Fibroblast of gingiva (primary cell): ENCODE measurements at regions not wholly inside any gene's neighbourhood (a gene's known extent, or its start where the extent isn't known, plus 50 kb on each side); places are given as distances from the start of the nearest gene placed in this dataset.
"Not testable (repeated sequence)": the region's sequence is repeated elsewhere in the genome, so short reads cannot be mapped to it uniquely, and the experiment has no call there.

ENCODE experiments used
- DNase-seq: peaks from one replicate; pipeline ENCODE4 v3.0.0-alpha.2; 2011; ENCODE audit warnings: low read depth

DNA sequence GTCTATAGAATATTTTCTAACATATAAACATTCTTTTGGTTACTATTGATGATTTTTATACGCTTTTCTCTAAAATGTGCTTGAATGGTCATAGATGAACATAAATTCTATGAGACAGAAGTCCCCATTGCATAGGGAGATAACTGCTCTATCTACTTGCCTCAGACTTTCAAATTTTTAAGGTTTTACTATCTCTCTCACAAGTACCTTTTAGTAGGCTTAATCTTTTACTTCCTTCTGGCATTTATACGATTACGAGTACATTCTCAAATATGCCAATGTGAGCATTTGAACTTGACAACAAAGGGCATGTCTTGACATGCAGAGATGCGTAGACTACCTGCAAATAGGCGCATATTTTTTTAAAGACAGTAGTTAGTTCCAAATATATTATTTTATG lies 935.9 kb upstream of the LRATD1 start:
- no peak for DNase-seq

DNA sequence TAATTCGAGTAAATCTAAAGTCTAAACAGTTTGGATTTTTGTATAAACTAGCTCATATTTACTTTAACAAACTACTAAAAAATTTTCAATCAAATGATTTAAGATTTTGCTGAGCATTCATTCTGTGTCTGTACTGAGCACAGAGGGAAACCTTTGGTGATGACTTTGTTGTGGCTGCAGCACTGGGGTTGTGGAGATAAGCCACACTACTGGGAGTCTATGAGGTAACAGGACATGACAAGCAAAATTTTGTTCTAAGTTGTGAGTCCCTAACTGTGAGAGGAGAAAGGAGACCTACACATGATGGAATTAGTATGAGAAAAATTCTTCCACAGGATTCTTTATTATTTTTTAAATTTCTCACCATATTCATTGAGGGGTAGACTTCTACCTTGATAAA lies 933.7 kb upstream of the LRATD1 start:
- no peak for DNase-seq

GRCh38 chr2:13699939-13700338 lies 932.6 kb upstream of the LRATD1 start:
- DNase-seq = not testable (repeated sequence)

- no peak for DNase-seq
These were observed 921.4 kb upstream of the LRATD1 start for GRCh38 chr2:13711154-13711553.

DNA sequence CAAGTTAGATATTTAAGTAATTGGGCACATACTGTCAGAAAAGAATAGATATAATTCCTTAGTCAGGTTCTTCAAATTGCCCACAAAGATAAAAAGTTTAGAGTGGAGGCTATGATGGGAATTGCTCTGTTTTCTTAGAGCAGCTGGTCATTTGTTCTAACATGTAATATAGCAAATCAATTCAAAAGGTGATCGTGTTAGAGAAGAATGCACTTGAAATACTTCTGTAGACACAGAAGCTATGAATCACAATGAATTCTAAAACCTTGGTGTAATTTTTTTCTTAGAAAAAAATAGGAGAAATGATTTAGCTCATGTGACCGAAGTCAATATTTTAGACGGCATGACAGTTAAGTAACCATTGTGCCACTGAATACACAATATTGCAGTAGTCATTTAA lies 918.1 kb upstream of the LRATD1 start:
- DNase-seq = no peak

DNA sequence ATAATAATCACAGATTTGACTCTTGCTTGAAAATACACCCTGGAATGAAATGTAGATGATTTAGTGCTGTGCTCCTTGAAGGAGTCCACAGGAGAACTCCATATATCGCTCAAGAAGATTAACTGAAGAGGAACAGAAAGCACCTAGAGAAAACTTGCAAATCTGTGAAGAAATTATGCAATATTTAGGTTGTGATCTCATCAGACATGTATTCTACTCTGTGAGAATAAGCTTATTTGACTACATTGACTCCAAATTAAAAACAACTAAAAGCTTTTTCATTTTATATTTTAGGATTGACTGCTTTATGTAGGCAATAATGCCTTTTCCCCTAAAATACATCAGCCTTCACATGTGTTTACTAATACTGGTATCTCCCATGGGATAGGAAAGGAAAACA lies 906.6 kb upstream of the LRATD1 start:
- DNase-seq = no peak

GRCh38 chr2:13745330-13745729 lies 887.2 kb upstream of the LRATD1 start:
- no peak for DNase-seq

- DNase-seq = no peak
These were observed 880.6 kb upstream of the LRATD1 start for GRCh38 chr2:13751955-13752354.

GRCh38 chr2:13758412-13758811 lies 874.1 kb upstream of the LRATD1 start:
- DNase-seq = no peak

DNA sequence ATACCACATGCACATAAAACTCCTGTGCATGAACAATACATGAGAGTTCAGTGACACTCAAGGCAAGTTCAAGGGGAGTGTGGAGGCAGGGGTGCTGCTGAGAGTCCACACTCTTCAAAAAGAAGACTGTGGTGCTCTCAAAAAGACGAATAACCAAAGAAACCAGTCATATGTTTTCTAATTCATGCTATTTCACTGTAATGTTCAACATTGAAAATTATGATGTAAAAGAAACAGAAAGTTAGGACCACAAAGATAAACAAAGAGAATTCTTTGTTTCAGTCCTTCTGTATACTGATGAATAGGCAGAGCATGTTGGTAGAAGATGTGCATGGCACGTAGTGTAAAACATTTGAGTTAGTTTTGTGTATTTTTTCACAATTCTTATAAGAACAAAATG lies 864.2 kb upstream of the LRATD1 start:
- no peak for DNase-seq

DNA sequence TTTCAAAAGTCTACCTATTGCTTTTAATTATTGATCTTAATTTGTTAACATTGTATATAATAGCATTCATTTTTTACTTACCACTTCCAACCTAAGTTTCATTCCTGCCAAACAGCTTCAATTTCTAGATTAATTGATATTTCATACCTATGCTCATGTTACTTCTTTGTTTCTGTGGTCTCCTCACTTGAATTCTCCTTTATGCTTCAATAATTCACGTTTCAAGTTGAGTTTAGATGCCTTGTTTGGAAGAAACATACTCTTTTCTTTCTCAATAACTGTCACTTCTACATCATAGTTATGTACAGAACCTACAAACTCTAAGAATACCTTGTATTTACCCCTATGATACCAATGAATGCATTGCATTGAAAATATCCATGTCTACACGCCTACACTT lies 862.2 kb upstream of the LRATD1 start:
- no peak for DNase-seq

GRCh38 chr2:13779996-13780395 lies 852.5 kb upstream of the LRATD1 start:
- no peak for DNase-seq

DNA sequence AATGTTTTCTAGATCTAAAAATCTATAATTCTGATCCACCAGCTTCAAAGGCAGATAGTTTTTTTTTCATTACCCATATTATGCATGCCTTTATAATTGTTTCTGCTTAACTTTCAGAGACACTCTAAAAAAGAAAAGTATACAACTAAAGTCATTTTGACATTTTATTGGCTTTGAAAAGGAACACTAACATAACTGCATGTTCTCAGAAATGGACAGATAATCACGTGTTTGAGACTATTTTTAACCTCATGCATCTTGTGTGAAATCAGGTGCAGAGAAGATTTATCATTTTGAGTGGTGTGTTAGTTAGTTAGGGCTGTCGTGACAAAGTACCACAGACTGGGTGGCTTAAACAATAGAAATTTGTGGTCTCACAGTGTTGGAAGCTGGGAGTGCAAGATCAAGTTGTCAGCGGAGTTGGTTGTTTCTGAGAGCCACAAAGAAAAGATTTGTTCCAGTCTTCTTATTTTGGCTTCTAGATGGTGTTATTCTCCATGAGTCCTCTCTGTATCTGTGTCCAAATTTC lies 841.4 kb upstream of the LRATD1 start:
- no peak for DNase-seq

- no peak for DNase-seq
These were observed 826.0 kb upstream of the LRATD1 start for GRCh38 chr2:13806539-13806938.

DNA sequence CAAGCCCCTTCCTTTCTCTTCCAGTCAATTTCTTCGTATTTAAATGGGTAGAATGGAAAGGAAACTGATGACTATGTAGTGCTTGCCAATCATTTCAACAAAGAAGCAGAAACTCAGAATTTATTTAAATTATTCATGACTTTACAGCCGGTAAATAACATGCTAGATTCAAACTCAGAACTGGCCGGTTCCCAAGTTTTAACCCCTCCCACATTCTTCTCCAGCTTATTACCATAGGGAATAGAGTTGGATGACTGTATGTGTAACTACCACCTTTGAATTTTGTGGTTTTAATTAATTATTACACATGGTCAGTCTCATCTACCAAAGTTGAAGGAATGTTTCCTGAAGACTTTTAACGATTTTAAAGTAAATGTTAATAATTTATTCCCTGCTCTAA lies 819.3 kb upstream of the LRATD1 start:
- DNase-seq = no peak

- DNase-seq = no peak
These were observed 814.5 kb upstream of the LRATD1 start for GRCh38 chr2:13818002-13818401.

DNA sequence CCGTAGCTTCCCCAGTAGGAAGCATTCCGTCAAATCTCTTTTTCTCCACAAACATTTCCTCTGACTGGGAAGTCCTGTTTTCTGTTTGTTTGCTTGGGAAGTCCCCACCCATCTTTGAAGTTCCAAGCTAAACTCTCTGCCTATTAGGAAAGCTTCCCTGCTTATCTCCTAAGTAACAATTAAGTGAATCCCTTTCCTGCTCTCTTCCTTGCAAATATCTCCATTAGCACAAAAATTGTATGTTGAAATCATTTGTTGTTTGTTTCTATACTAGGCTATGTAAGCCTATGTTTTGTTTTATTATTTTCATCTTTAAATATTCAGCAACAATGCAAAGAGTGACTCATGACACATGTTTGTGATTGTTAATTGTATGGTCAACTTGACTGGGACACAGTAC lies 812.6 kb upstream of the LRATD1 start:
- no peak for DNase-seq

- peak; percentile 39 for DNase-seq
These were observed 811.1 kb upstream of the LRATD1 start for GRCh38 chr2:13821255-13821880.

DNA sequence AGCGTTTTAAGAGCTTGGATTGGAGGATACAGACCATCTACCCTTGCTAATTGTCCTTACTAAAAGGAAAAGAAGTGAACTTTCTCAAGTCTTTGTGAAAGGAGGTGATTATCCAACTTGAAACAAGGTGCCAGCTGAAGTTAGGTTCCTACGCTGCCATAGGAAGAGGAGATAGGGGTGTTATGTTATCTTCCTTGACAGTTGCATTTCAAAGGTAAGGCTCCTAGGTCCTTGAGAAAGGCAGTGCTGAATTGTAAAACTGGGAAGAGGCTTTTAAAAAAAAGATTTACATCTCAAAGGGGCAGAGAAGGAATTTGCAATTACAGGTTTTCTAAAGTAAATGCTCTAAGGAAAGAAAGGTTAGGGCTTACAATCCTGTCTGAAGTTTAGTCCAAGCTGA lies 810.2 kb upstream of the LRATD1 start:
- DNase-seq = no peak

- no peak for DNase-seq
These were observed 806.1 kb upstream of the LRATD1 start for GRCh38 chr2:13826314-13826853.

DNA sequence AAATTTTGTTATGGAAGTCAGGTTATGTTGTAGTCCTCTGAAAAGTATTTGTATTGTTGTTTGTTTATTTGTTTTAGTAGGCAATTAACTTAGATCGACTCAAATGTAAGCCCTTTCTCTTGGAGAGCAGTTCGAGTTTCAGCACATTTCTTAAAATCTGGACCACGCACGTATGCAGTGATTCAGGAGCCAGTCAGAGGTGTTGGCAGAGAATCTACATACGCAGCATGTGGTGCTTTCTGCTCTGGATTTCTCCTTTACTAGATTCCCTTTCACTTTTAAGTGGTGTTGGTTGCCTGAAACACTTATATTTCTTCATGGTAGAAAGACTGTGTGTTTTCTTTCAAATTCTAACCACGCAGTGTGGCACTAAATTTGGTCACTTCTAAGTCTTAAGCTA lies 773.9 kb upstream of the LRATD1 start:
- DNase-seq = peak; percentile 11

- not testable (repeated sequence) for DNase-seq
These were observed 764.2 kb upstream of the LRATD1 start for GRCh38 chr2:13868275-13868674.

GRCh38 chr2:13876491-13877037 lies 756.0 kb upstream of the LRATD1 start:
- no peak for DNase-seq

DNA sequence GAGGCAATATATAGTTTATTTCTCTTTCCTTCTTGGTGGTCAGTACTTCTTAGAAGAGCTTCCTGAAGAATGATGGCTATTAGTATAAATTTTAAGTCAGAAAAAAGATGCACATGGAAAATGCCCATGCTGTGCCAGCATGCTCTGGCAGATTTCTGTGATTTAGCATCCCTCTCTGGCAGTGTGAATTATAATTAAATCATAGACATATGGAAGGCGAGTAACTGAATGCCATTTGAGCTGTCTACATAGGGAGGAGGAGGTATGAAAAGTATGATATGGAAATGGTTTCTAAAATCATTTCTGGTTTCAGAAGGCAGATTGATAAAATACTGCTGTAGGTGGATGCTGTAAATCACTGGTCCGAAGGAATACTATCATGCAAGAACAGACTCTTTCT lies 754.9 kb upstream of the LRATD1 start:
- DNase-seq = no peak
